ENCODE measurements at regions not wholly inside any gene's neighbourhood (a gene's known extent, or its start where the extent isn't known, plus 50 kb on each side); places are given as distances from the start of the nearest gene placed in this dataset.
"Not testable (repeated sequence)": the region's sequence is repeated elsewhere in the genome, so short reads cannot be mapped to it uniquely, and the experiment has no call there.

- no peak for DNase-seq (ENCODE audit: low read depth in 2 of 3, low spot score in 2 of 3)
These were observed 529.3 kb downstream of the DMRTA1 start for GRCh38 chr9:22975951-22976350.

- DNase-seq (ENCODE audit: low read depth in 2 of 3, low spot score in 2 of 3): no peak
These were observed 529.8 kb downstream of the DMRTA1 start for GRCh38 chr9:22976454-22976853.

- DNase-seq (ENCODE audit: low read depth in 2 of 3, low spot score in 2 of 3): not testable (repeated sequence)
These were observed 533.8 kb downstream of the DMRTA1 start for GRCh38 chr9:22980429-22980828.

GRCh38 chr9:22986556-22986955 lies 539.9 kb downstream of the DMRTA1 start:
- DNase-seq (ENCODE audit: low read depth in 2 of 3, low spot score in 2 of 3): no peak

GRCh38 chr9:22990349-22990748 lies 543.7 kb downstream of the DMRTA1 start:
- no peak for DNase-seq (ENCODE audit: low read depth in 2 of 3, low spot score in 2 of 3)

- no peak for DNase-seq (ENCODE audit: low read depth in 2 of 3, low spot score in 2 of 3)
These were observed 546.2 kb downstream of the DMRTA1 start for GRCh38 chr9:22992780-22993179.

GRCh38 chr9:22997923-22998322 lies 551.3 kb downstream of the DMRTA1 start:
- DNase-seq (ENCODE audit: low read depth in 2 of 3, low spot score in 2 of 3): no peak

- no peak for DNase-seq (ENCODE audit: low read depth in 2 of 3, low spot score in 2 of 3)
These were observed 558.5 kb downstream of the DMRTA1 start for GRCh38 chr9:23005156-23005555.

- DNase-seq (ENCODE audit: low read depth in 2 of 3, low spot score in 2 of 3): no peak
These were observed 559.5 kb downstream of the DMRTA1 start for GRCh38 chr9:23006127-23006526.

- no peak for DNase-seq (ENCODE audit: low read depth in 2 of 3, low spot score in 2 of 3)
These were observed 565.0 kb downstream of the DMRTA1 start for GRCh38 chr9:23011669-23012068.

- no peak for DNase-seq (ENCODE audit: low read depth in 2 of 3, low spot score in 2 of 3)
These were observed 568.9 kb downstream of the DMRTA1 start for GRCh38 chr9:23015557-23015956.

- no peak for DNase-seq (ENCODE audit: low read depth in 2 of 3, low spot score in 2 of 3)
These were observed 589.8 kb downstream of the DMRTA1 start for GRCh38 chr9:23036416-23036815.

- no peak for DNase-seq (ENCODE audit: low read depth in 2 of 3, low spot score in 2 of 3)
These were observed 592.8 kb downstream of the DMRTA1 start for GRCh38 chr9:23039402-23039801.

GRCh38 chr9:23041466-23041865 lies 594.8 kb downstream of the DMRTA1 start:
- no peak for DNase-seq (ENCODE audit: low read depth in 2 of 3, low spot score in 2 of 3)

- DNase-seq (ENCODE audit: low read depth in 2 of 3, low spot score in 2 of 3): no peak
These were observed 597.9 kb downstream of the DMRTA1 start for GRCh38 chr9:23044549-23044948.

- not testable (repeated sequence) for DNase-seq (ENCODE audit: low read depth in 2 of 3, low spot score in 2 of 3)
These were observed 599.4 kb downstream of the DMRTA1 start for GRCh38 chr9:23046026-23046425.

- DNase-seq (ENCODE audit: low read depth in 2 of 3, low spot score in 2 of 3): no peak
These were observed 603.9 kb downstream of the DMRTA1 start for GRCh38 chr9:23050548-23050947.

- DNase-seq (ENCODE audit: low read depth in 2 of 3, low spot score in 2 of 3): no peak
These were observed 626.5 kb downstream of the DMRTA1 start for GRCh38 chr9:23073136-23073535.

- no peak for DNase-seq (ENCODE audit: low read depth in 2 of 3, low spot score in 2 of 3)
These were observed 633.2 kb downstream of the DMRTA1 start for GRCh38 chr9:23079798-23080197.

- no peak for DNase-seq (ENCODE audit: low read depth in 2 of 3, low spot score in 2 of 3)
These were observed 634.8 kb downstream of the DMRTA1 start for GRCh38 chr9:23081377-23081776.

GRCh38 chr9:23088932-23089364 lies 642.3 kb downstream of the DMRTA1 start:
- DNase-seq (ENCODE audit: low read depth in 2 of 3, low spot score in 2 of 3): no peak

- DNase-seq (ENCODE audit: low read depth in 2 of 3, low spot score in 2 of 3): no peak
These were observed 671.0 kb downstream of the DMRTA1 start for GRCh38 chr9:23117616-23118015.

GRCh38 chr9:23120630-23121029 lies 674.0 kb downstream of the DMRTA1 start:
- DNase-seq (ENCODE audit: low read depth in 2 of 3, low spot score in 2 of 3): no peak
